HepG2 (cell line): ENCODE measurements at regions not wholly inside any gene's neighbourhood (a gene's known extent, or its start where the extent isn't known, plus 50 kb on each side); places are given as distances from the start of the nearest gene placed in this dataset.

Source experiments
- ATAC-seq: fragments of 200-7000 bp; cut with Tn5 transposase; 3 replicates; pipeline ENCODE4 v1.9.1; 2020; ENCODE audit warnings: mild to moderate bottlenecking, moderate library complexity
- BruUV-seq: library from RNA; stranded (reverse); fragments of 400-500 nt; replicated peaks from 2 replicates; lab custom pipeline; 2021; lab: Mats Ljungman, UMichigan
- CTCF ChIA-PET: fragments of 300-600 bp; formaldehyde crosslinking; extraction: SDS; loops from one replicate; lab custom pipeline; 2021; ENCODE audit warnings: low total read pairs, inconsistent platforms, low intra/inter-chr PET ratio; lab: Yijun Ruan, JAX
- POLR2A ChIA-PET: fragments of 350-600 bp; sonication (Branson Sonifier 250); formaldehyde crosslinking; loops from one replicate; lab custom pipeline; 2020; ENCODE audit warnings: antibody characterized with exemption, inconsistent platforms; lab: Yijun Ruan, JAX
- DNase-seq: peaks from one replicate; pipeline ENCODE4 v3.0.0-alpha.2; 2015; ENCODE audit warnings: low spot score
- FAIRE-seq: peaks from 3 replicates; lab custom pipeline; 2011; peaks lifted over from hg19 to GRCh38; lab: Jason Lieb, UNC
- H2AFZ ChIP-seq: one replicate; pipeline ENCODE4 v1.6.1; 2011; ENCODE audit warnings: low read length, inconsistent platforms
- H3K27ac ChIP-seq: fragments of 300-600 bp; 3 replicates; pipeline ENCODE4 v1.8.0; 2011; ENCODE audit warnings: mixed run types, mild to moderate bottlenecking, mixed read lengths, low read length, inconsistent platforms; ENCODE audit not compliant: insufficient read depth; ENCODE audit errors: extremely low read length
- H3K27me3 ChIP-seq, 2 experiments: fragments of 200-600 bp in 1 of 2; 2 replicates in 1 of 2; 3 replicates in 1 of 2; pipeline versions ENCODE4 v1.6.0 to v1.8.0; 2011; ENCODE audit warnings: low read length in 2 of 2, mild to moderate bottlenecking in 2 of 2, moderate library complexity in 2 of 2, inconsistent platforms in 1 of 2; ENCODE audit not compliant: insufficient read depth in 2 of 2, control insufficient read depth in 1 of 2
- H3K36me3 ChIP-seq, 2 experiments: fragments of 200-600 bp in 1 of 2; replicated peaks in 1 of 2; 2 replicates in 1 of 2; 3 replicates in 1 of 2; pipeline versions ENCODE4 v1.5.1 to v1.8.0; 2011; ENCODE audit warnings: low read length in 2 of 2, inconsistent platforms in 1 of 2; ENCODE audit not compliant: insufficient read depth in 2 of 2, control insufficient read depth in 1 of 2
- H3K4me1 ChIP-seq: 2 replicates; pipeline ENCODE4 v1.5.1; 2012; ENCODE audit warnings: low read length, inconsistent platforms; ENCODE audit not compliant: insufficient read depth
- H3K4me2 ChIP-seq: 2 replicates; pipeline ENCODE4 v1.6.0; 2011; ENCODE audit warnings: low read depth, low read length, inconsistent platforms
- H3K4me3 ChIP-seq, 3 experiments: fragments of 200-600 bp in 1 of 3; sonication (generic), shearing (Covaris generic) in 1 of 3; replicated peaks in 1 of 3; 2 replicates each; pipeline ENCODE4 v1.5.1; 2011 to 2016; ENCODE audit warnings: low read length in 3 of 3, inconsistent platforms in 2 of 3, low read depth in 2 of 3, mild to moderate bottlenecking in 2 of 3, control low read depth in 1 of 3, mixed read lengths in 1 of 3; ENCODE audit not compliant: insufficient read depth in 1 of 3
- H3K79me2 ChIP-seq: one replicate; pipeline ENCODE4 v1.6.1; 2011; ENCODE audit warnings: low read length, inconsistent platforms; ENCODE audit not compliant: insufficient read depth
- H3K9ac ChIP-seq: 2 replicates; pipeline ENCODE4 v1.6.0; 2011; ENCODE audit warnings: mild to moderate bottlenecking, low read depth, low read length, inconsistent platforms; ENCODE audit not compliant: insufficient read depth
- H3K9me3 ChIP-seq: 2 replicates; pipeline ENCODE4 v1.5.1; 2012; ENCODE audit warnings: mild to moderate bottlenecking, low read length
- H4K20me1 ChIP-seq: 2 replicates; pipeline ENCODE4 v1.6.0; 2011; ENCODE audit warnings: inconsistent platforms, mild to moderate bottlenecking, low read length, moderate library complexity; ENCODE audit not compliant: insufficient read depth
- DR1 ChIP-seq: sonication (generic); formaldehyde crosslinking; IDR thresholded peaks from 2 replicates; pipeline ENCODE4 v1.8.0; 2021; ENCODE audit warnings: mild to moderate bottlenecking, missing genetic modification reagents, inconsistent platforms
- GPN1 ChIP-seq: sonication (generic); formaldehyde crosslinking; IDR thresholded peaks from 2 replicates; pipeline ENCODE4 v1.5.1; 2020; ENCODE audit warnings: missing genetic modification reagents, borderline replicate concordance
- GTF2F1 ChIP-seq: fragments of 150-350 bp; IDR thresholded peaks from 2 replicates; pipeline ENCODE4 v1.6.1; 2014; ENCODE audit warnings: low read length
- MEF2D ChIP-seq: sonication (generic); formaldehyde crosslinking; IDR thresholded peaks from 2 replicates; pipeline ENCODE4 v1.5.1; 2020; ENCODE audit warnings: mild to moderate bottlenecking, missing genetic modification reagents
- NFKBIZ ChIP-seq: IDR thresholded peaks from 2 replicates; pipeline ENCODE4 v1.6.1; 2018; ENCODE audit warnings: missing genetic modification reagents, missing compliant biosample characterization
- NONO ChIP-seq, 2 experiments: fragments of 450-650 bp in 1 of 2; sonication (generic) in 1 of 2; formaldehyde crosslinking in 1 of 2; IDR thresholded peaks in 1 of 2; conservative IDR thresholded peaks in 1 of 2; 2 replicates each; pipeline versions ENCODE4 v1.6.1 to v1.8.0; 2017 to 2022; ENCODE audit warnings: mild to moderate bottlenecking in 1 of 2, missing genetic modification reagents in 1 of 2, moderate library complexity in 1 of 2
- POLR2AphosphoS5 ChIP-seq: IDR thresholded peaks from 2 replicates; pipeline ENCODE4 v1.6.1; 2012; ENCODE audit warnings: low read depth, low read length
- TGIF2 ChIP-seq: IDR thresholded peaks from 2 replicates; pipeline ENCODE4 v1.6.1; 2016; ENCODE audit warnings: control low read depth, missing compliant biosample characterization
- ZBTB42 ChIP-seq: sonication (generic); formaldehyde crosslinking; IDR thresholded peaks from 2 replicates; pipeline ENCODE4 v1.5.0; 2020; ENCODE audit warnings: mild to moderate bottlenecking, missing genetic modification reagents
- ZMYM2 ChIP-seq: sonication (generic); formaldehyde crosslinking; IDR thresholded peaks from 2 replicates; pipeline ENCODE4 v1.8.0; 2022; ENCODE audit warnings: mild to moderate bottlenecking, missing genetic modification reagents
- ZNF224 ChIP-seq: sonication (generic); formaldehyde crosslinking; IDR thresholded peaks from 2 replicates; pipeline ENCODE4 v1.5.0; 2020; ENCODE audit warnings: mild to moderate bottlenecking, missing genetic modification reagents
- ZNF496 ChIP-seq: sonication (generic); formaldehyde crosslinking; IDR thresholded peaks from 2 replicates; pipeline ENCODE4 v1.8.1; 2023; ENCODE audit warnings: mild to moderate bottlenecking, moderate library complexity, missing genetic modification reagents; ENCODE audit not compliant: insufficient replicate concordance
- ZNF766 ChIP-seq: sonication (generic); formaldehyde crosslinking; IDR thresholded peaks from 2 replicates; pipeline ENCODE4 v1.5.0; 2020; ENCODE audit warnings: missing genetic modification reagents, borderline replicate concordance
- ZZZ3 ChIP-seq: sonication (generic); formaldehyde crosslinking; IDR thresholded peaks from 2 replicates; pipeline ENCODE4 v1.4.0; 2020; ENCODE audit warnings: missing genetic modification reagents, mild to moderate bottlenecking, borderline replicate concordance
- WGBS: methylation state at CpG from one replicate; pipeline ENCODE4 v1.1.6; 2017; ENCODE audit warnings: low lambda C conversion rate; 5-methylcytosine and 5-hydroxymethylcytosine counted together
- in situ Hi-C: cut with HindIII; loops from 2 replicates; pipeline ENCODE4 v1.10.0; 2017; ENCODE audit warnings: low pct_unique_long_range_greater_than_20kb; ENCODE audit not compliant: extremely low pct_ligation_motif_present
- intact Hi-C: fragments of 100-400 bp; cut with micrococcal nuclease; formaldehyde crosslinking; loops from one replicate; pipeline ENCODE4 v1.10.0; 2022; ENCODE audit not compliant: unreplicated experiment
- TF ChIP-seq, protein P1 (sequence below): IDR thresholded peaks from 2 replicates; pipeline ENCODE4 v1.6.1; 2016; ENCODE audit warnings: mild to moderate bottlenecking, missing biosample characterization, missing genetic modification reagents
- TF ChIP-seq, protein P2 (sequence below): sonication (generic); formaldehyde crosslinking; IDR thresholded peaks from 2 replicates; pipeline ENCODE4 v1.4.0; 2020; ENCODE audit warnings: missing genetic modification reagents

DNA sequence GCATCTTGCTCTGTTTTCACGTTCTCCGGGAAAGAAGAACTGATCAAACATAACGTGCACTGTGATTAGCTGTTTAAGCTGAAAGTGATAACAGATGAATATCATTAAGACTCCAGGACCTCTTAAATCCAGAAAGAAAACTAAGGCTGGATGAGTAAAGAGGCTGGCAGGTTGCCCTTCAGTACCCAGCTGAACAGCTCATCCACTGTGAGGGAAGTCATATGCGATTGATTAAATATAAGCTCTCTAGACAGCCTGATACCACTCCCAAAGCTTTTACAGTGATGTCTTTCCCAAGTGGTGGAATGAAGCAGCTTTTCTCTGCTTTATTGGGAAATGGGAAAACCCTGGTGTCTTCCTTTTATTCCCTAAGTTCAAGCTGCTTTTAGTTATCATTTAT lies 116.9 kb downstream of the EFNB2 start (continued):
- TF ChIP-seq, protein P1, sequence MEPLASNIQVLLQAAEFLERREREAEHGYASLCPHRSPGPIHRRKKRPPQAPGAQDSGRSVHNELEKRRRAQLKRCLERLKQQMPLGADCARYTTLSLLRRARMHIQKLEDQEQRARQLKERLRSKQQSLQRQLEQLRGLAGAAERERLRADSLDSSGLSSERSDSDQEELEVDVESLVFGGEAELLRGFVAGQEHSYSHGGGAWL (CRISPR knock-in tag): no peak
- no peak for TF ChIP-seq NONO (IDR thresholded peaks at IDR 0.05)
- no peak for TF ChIP-seq NONO (CRISPR knock-in tag; conservative IDR thresholded peaks at IDR 0.05)
- TF ChIP-seq, protein P2, sequence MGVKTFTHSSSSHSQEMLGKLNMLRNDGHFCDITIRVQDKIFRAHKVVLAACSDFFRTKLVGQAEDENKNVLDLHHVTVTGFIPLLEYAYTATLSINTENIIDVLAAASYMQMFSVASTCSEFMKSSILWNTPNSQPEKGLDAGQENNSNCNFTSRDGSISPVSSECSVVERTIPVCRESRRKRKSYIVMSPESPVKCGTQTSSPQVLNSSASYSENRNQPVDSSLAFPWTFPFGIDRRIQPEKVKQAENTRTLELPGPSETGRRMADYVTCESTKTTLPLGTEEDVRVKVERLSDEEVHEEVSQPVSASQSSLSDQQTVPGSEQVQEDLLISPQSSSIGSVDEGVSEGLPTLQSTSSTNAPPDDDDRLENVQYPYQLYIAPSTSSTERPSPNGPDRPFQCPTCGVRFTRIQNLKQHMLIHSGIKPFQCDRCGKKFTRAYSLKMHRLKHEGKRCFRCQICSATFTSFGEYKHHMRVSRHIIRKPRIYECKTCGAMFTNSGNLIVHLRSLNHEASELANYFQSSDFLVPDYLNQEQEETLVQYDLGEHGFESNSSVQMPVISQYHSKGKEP (CRISPR knock-in tag): no peak
- TF ChIP-seq ZBTB42 (CRISPR knock-in tag): no peak
- TF ChIP-seq, all 625 proteins: peak for 0

DNA sequence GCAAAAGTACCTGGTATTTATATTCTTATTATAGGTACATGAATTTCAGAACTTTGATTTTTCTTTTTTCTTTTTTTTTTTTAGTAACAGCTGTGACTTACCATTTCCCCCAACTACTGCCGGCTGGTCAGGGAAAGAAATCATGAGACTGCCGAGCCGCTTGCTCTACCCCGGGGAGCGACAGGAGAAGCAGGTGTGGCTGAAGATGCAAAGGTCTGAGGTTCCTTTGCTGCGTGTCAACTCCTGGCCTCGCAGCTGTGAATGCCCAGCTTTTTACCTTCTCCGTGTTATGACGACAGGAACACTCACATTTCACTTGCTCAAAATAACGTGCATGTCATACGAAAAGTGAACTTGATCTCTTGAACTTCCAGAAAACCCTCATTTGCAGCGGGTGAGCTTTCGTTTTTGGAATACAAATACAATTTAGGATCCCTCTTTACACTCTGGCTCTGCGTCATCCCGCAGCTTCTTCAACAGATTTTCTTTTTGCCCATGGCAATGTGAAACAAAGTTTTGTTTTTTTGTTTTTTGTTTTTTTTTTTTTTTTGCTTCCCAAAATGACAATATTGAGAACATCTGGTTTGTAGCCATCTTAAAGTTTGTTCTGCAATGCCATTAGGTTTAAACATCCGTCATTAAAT lies 117.9 kb downstream of the EFNB2 start:
- no peak for FAIRE-seq
- DNase-seq: no peak
- H3K4me2 ChIP-seq: no peak overlapping the region
- ChIA-PET CTCF (no interaction called here), POLR2A (no interaction called here)
- no TSS peak for BruUV-seq
- no peaks in the 10 kb centered on the region for H3K4me1 ChIP-seq
- no peaks in the 10 kb centered on the region for H3K36me3 ChIP-seq
- TF ChIP-seq GPN1 (CRISPR knock-in tag) (no peak), TGIF2 (no peak), MEF2D (CRISPR knock-in tag) (no peak), GTF2F1 (no peak), ZNF496 (no peak), NFKBIZ (no peak), DR1 (no peak), ZMYM2 (CRISPR knock-in tag) (no peak), ZNF766 (CRISPR knock-in tag) (no peak), ZNF224 (CRISPR knock-in tag) (no peak), POLR2AphosphoS5 (no peak), ZZZ3 (no peak)
- no peak for ATAC-seq
- H3K79me2 ChIP-seq: no peaks in the 10 kb centered on the region
- H4K20me1 ChIP-seq: no peaks in the 10 kb centered on the region
- H3K27ac ChIP-seq: no peak overlapping the region
- intact Hi-C loops: no loop called here
- 0 out of 5 replicates have a peak, but pooled peaks cover 0 to 3% of the 10 kb centered on the region in 2 experiments for H3K27me3 ChIP-seq
- no peak overlapping the region for H2AFZ ChIP-seq
- in situ Hi-C loops: no loop called here
- H3K9me3 ChIP-seq: no peaks in the 10 kb centered on the region
- WGBS: 29% methylated on average over 16 of the region's 16 CpGs
- H3K9ac ChIP-seq: no peak overlapping the region
- H3K4me3 ChIP-seq: no peak overlapping the region
